Right renal cortex interstitium (tissue), 3 donors: ENCODE measurements at regions not wholly inside any gene's neighbourhood (a gene's known extent, or its start where the extent isn't known, plus 50 kb on each side); places are given as distances from the start of the nearest gene placed in this dataset.

Experiments
- DNase-seq, 3 donors: peaks; one replicate each; pipeline ENCODE4 v3.0.0-alpha.2; 2013; ENCODE audit warnings: low read depth in 3 of 3, low spot score in 2 of 3

DNA sequence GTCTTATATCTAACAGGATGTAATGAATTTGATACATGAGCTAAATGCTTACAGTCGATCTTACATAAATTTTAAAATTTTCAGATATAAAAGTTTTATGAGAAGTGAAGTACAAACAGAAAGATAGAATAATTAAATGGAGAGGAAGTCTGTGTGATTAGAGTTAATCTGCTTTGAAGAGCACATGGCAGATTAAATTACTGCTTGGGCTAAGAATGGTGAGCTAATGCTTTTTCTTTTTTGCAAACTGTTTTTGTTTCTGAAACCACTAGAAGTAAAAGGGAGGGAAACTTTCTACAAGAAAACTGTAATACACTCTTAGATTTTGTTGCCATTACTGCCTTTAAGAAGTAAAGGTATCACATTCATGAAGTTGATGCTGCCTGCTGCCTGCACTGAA, 96.3 kb upstream of the SPRY2 start:
- DNase-seq, result peak in 2 of 3 donors; percentile 7 to 23

DNA sequence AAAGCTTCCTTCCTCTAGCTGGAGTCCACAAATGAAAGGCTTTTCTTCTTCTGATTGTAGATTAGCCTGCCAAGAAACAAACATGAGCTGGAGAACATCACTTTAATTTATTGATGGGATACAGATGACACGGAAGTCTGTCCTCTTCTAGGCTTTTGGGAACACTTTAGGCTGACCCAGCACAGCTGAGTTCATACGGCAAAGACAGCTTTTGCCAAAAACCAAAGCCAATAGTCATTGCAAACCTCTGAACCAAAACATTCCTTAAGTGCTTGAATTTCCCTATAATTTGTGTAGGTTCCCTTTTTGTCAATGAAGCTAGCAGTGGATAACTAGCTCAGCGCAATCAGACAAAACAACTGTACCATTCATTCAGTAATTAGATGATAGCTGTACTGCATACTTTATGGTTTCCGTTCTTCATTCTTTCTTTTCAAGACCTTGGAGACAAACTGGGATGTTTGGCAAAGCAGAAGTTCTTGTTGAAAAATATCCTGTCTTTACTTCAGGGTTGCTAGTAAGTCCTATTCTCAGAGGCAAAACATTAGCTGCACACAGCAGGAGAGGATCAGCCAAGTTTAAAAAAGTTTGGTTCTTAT, 95.7 kb upstream of the SPRY2 start:
- peak; percentile 42 to 52 (median 43) for DNase-seq

DNA sequence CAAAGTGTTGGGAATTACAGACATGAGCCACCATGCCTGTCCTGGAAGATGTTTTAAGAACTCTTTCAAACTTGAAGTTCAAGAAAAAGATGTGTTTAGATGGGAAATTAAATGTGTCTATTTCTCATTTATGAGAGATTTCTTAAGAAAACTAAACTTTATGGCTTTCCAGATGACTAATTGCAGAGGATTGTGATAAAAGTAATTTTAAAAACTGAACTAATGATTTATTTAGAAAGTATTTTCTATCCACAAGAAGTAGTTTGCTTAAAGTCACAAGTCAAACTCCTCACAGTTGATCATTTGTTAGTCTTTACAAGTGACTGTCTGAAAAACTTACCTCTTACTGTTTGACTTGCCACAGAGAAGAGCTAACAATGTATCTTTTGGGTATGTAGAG, 89.6 kb upstream of the SPRY2 start:
- no peak for DNase-seq

DNA sequence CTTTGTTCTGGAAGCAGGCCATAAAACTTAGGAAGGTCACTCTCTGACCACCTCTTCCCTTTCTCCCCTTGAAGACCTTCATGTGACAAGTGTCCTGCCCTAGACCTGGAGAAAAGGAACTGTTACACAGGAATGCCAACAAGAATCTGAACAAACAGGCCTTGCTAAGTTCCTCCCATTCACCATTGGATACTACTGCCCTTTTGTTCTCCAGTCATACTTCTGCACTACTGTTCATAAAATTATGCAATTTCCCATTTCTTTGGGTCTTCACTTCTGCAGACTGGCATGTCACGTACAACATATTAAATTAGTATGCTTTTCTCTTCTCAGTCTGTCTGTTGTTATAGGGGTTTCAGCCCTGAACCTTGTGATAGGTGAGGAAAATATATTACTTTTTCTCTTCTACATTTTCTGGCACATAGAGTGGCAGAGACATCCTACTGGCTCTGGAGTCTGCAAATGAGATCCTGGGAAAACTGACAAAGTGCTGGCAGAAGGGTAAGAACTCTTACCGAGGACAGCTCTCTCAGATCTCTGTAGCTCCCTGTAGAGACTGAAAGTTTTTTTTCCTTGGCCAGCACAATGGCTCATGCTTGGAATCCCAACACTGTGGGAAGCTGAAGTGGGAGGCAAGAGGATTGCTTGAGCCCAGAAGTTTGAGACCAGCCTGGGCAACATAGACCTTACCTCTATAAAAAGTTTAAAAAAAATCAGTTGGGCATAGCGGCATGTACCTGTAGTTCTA, 87.6 kb upstream of the SPRY2 start:
- no peak for DNase-seq

DNA sequence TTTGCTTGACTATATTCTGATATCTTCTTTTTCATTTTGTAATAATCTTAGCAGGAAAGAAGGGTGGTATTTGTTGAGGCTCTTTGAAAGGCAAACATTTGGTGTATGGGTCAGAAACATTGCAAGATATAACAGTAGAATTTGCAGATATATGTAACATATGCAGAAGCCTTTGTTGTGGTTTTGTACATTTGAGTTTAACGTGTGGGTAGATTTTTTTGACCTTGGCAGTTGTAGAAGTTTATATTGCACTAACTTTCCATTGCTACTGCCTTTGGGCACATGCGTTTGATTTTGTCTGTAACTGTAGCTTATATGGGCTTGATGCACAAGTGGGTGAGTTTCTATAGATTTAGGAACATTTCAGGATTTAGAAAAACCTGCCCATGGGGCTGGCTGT, 78.5 kb upstream of the SPRY2 start:
- DNase-seq, result no peak

DNA sequence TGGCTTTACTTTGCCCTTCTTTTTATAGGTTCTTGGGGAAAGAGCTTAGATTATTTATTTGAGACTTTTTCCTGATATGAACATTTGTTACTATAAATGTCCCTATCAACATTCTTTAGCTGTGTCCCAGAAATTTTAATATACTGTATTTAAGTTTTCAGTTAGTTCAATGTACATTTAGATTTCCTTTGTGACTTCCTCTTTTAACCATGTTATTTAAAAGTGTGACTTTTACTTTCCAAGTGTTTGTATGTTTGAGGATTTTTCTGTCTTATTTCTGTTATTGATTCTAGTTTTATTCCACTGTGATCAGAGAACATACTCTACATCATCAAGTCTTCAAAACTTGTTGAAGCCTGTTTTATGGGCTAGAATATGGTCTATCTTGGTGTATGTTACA, 72.7 kb upstream of the SPRY2 start:
- no peak for DNase-seq

DNA sequence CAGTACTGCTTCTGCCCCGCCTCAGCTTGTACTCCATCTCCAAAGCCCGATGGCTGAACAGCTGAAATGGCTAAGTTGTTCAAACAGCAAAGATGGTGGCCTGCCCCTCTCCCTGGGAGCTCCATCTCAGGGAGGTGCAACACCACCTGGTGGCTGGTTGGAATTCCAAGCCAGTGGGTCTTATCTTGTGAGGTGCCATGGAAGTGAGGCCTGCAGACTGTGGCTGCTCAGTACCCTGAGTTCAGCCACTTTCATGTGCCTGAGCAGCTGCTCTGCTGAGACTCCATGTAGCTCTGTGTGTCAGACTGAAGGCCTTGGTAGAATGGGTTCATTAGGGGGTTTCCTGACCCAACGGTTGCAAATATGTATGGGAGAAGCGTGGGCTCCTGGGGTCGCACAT, 67.3 kb upstream of the SPRY2 start:
- DNase-seq, result no peak

DNA sequence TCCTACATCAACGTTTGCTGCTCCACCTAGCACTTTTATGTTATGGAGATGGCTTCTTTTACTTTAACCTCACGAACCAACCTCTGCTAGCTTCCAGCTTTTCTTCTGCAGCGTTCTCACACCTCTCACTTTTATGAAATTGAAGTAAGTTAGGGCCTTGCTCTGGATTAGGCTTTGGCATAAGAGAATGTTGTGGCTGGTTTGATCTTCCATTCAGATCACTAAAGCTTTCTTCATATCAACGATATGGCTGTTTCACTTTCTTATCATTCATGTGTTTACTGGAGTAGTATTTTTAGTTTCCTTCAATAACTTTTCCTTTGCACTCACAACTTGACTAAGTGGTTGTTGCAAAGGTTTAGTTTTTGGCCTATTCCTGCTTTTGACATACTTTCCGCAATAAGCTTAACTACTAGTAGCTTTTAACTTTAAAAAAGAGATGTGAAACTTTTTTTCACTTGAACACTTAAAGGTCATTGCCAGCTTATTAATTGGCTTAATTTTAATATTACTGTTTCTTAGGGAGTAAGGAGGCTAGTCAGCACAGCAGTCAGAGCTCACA, 60.0 kb upstream of the SPRY2 start:
- no peak for DNase-seq

DNA sequence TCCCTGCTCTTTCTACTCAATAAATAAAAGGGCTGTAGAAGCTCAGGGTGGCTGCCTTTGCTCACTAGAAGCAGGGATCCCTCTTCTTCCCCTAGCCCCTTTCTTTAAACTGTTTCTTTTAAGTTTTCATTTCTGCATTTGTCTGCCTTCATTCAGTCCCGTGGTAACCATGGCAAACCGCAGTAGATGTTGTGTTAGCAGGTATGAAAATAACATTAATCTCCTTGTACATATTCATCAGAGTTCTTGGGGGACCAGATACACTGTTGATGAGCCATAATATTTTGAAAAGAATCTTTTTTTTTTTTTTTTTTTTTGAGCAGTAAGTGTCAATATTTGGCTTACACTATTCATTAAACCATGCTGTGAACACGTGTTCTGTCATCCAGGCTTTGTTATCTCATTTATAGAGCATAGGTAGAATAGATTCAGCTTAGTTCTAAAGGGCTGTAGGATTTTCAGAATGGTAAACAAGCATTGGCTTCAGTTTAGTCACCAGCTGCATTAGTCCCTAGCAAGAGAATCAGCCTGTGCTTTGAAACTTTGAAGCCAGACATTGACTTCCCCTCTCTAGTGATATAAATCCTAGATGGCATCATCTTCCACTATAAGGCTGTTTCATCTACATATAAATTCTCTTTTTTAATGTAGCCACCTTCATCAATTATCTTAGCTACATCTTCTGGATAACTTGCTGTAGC, 59.4 kb upstream of the SPRY2 start:
- DNase-seq, result no peak

DNA sequence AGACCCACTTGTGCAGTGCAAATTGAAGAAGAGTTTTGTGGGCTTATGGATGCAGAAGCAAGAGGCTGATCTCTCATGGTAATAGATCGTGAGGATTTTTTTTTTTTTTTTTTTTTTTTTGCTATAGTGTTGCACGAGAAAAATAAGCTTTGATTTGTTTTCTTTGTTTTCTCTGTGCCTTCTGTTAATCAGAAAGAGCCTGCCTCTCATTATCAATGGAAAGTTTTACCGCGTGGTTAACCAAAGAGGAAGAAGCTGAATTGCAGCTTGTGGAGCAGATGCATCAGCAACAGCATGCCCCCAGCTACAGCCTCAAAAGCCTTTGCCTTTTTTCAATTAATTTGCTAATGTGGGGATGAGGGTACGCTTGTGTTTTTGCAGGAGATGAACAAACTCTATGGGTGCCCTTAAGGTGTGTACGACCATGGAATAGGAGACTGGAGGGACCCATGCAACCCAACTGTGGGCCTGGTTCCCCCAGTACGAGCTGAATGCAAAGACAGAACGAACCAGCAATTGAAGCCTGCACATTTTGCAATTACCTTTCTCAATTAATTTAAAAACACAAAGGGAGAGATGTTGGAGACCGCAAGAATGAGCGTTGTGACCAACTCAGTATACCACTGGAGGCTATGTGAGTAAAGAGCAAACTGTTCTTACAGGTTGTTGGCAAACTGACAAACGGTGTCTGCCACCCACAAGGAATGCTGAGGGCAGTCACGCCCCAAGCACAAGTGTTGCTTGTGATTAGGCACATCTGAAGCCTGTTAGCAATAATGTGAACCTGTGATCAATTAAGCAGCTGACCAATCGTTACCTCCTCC, 58.6 kb upstream of the SPRY2 start:
- DNase-seq, result no peak
